ENCODE measurements at regions not wholly inside any gene's neighbourhood (a gene's known extent, or its start where the extent isn't known, plus 50 kb on each side); places are given as distances from the start of the nearest gene placed in this dataset.
A peak's percentile ranks its signal among the peaks of the same experiment; 100 is the strongest.

DNA sequence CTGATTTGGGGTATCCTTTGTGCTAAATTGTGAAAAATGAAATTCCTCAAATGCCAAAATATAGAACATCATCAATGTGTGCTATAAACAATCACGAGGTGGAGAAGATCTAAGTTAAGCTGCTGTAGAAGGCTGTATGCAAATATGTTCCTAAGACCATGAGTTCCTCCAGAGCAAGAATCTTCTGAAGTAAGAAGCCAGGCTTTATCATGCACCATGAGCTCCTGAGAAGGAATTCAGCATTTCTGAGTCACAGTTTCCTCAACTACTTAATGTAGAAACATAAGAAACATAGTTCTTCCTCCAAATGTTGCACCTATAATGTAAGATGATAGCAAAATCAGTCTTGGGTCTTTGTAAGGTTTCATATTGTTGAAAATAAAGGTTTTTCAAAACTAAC is 241.7 kb upstream of the MDFIC2 start:
- no peak for DNase-seq

DNA sequence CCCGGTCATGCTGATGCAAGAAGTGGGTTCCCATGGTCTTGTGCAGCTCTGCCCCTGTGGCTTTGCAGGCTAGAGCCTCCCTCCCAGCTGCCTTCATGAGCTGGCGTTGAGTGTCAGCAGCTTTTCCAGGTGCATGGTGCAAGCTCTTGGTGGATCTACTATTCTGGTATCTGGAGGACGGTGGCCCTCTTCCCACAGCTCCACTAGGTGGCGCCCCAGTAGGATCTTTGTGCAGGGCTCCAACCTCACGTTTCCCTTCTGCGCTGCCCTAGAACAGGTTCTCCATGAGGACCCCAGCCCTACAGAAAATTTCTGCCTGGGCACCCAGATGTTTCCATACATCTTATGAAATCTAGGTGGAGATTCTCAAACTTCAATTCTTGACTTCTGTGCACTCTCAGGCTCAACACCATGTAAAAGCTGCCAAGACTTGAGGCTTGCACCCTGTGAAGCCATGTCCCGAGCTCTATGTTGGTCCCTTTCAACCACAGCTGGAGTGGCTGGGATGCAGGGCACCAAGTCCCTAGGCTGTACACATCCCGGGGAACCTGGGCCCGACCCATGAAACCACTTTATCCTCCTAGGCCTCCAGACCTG is 238.4 kb upstream of the MDFIC2 start:
- peak; percentile 18 for DNase-seq

DNA sequence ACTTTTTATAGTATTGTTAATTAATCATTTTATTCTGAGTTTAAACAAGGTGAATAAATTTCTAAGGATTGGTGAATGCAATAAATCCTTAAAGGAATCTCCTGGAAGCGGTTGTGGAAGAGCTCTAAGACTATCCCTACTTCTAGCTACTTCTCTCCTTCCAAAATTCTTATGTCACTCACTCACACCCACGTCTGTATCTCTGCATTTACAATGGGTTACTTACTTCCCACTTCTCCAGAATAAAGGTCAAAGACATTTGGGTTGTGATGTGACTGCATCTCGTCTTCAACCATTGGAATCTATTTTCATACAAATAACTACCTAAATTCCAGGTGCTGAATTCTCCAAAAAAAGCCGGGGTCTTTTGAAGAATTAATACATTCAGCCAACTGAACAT is 234.2 kb upstream of the MDFIC2 start:
- no peak for DNase-seq

DNA sequence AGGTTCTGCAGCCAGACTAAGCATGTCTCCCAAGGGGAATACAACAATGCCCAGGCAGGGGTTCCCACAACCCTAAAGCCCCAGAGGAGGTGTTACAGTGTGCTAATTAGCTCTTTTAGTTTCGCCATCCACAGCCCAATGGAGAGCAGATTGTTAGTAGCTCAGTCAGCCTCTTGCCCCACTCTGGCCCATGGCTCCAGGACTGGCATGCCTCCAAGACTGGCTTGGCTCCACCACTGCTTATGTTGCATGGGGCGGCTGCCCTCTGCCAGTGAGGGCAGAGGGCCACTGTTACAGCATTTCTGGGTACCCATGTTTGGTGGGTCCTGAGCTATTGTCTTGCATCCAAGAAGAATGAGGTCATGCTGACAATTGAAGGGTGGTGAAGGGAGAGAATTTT is 231.1 kb upstream of the MDFIC2 start:
- DNase-seq: no peak

GRCh38 chr3:70539908-70540307 is 227.5 kb upstream of the MDFIC2 start:
- DNase-seq: no peak

GRCh38 chr3:70532806-70533205 is 220.4 kb upstream of the MDFIC2 start:
- no peak for DNase-seq

GRCh38 chr3:70531838-70532489 is 219.5 kb upstream of the MDFIC2 start:
- no peak for DNase-seq

- peak; percentile 24 for DNase-seq
Measured at GRCh38 chr3:70531063-70531657, 218.7 kb upstream of the MDFIC2 start.

GRCh38 chr3:70530626-70531025 is 218.2 kb upstream of the MDFIC2 start:
- DNase-seq: no peak

GRCh38 chr3:70527026-70527425 is 214.6 kb upstream of the MDFIC2 start:
- DNase-seq: no peak

GRCh38 chr3:70519913-70520659 is 207.6 kb upstream of the MDFIC2 start:
- no peak for DNase-seq

DNA sequence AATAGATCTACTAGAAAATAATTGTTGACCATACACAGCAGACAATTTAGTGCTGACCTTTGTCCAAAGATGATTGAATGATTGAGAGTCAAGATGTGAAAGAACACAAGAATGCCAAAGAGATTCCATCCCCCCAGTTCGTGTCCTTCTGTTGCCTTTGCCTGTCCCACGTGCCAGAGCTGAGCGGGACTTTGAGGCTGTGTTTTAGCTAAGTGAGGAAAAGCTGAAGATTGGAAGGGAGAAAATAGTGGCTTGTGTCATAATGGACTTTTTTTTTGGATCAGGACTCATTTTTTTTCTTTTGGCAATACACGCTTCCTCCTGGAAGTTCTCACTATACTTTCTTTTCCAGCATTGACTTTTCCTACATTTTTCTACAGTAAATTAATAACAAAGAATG is 206.6 kb upstream of the MDFIC2 start:
- no peak for DNase-seq

DNA sequence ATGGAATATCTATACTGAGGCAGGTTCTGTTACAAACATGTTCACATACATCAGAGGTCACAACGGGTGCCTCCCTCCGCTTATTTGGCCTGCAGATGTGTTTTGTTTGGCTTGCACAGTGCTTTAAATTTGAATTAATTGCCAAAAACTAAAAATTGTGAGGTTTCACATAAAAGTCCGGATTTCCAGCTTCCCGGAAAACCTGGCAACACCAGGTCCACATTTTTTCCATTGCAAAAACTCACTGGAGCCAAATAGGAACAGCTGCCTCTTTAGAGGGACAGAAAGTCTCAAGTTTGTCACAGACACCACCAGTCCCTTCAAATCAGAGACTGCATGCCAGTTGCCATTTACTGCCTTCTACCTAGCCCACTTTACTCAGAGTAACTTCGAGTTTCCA is 205.9 kb upstream of the MDFIC2 start:
- no peak for DNase-seq

DNA sequence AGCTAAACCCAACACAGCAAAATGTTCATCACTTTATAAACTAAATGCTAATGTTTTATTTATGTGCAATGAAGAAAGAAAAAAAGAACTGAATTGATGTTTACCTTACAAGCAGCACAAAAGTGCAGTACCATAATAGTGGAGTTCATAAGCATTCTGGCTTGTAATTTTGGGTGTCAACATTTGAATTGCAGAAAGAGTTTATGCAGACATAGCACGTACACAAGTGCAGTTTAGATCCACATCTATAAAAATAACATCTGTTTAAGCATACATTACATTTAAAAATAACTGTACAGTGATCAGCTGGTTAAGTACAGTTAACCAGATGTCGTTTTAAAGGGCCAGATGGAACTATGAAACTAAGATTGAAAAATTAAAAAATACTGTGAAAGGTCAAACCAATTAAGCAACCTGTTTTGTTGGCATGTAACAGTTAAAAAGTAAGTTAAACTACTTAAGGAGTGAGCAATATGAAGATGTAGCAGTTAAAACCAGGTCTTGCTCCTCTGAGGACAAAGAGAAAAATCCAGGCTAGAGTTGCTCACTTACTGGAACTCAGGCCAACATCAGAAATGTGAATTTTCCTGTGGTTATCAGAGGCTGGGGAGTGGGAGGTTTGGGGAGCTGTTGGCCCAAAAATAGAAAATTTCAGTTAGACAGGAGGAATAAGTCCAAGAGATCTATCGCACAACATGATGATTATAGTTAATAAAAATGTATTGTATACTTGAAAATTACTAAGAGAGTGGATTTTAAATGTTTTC is 204.9 kb upstream of the MDFIC2 start:
- no peak for DNase-seq

GRCh38 chr3:70516076-70516475 is 203.6 kb upstream of the MDFIC2 start:
- DNase-seq: peak; percentile 3

DNA sequence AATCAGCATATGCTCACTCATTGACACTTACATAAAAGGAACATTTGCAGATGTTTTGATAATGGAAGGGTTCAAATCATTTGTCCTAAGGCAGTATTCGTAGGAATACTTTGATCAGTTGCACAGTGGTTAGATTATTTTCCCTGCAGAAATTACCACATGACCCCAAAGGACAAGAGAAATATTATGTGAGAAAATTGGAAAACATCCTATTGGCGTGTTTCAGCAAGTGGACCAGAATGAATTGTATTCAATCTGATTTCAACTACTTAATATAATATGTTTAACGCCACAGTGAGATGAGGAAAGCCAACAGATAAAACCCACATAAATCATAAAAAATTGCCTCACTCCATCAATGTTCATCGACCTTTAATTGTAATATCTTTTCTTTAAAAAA is 195.0 kb upstream of the MDFIC2 start:
- no peak for DNase-seq

DNA sequence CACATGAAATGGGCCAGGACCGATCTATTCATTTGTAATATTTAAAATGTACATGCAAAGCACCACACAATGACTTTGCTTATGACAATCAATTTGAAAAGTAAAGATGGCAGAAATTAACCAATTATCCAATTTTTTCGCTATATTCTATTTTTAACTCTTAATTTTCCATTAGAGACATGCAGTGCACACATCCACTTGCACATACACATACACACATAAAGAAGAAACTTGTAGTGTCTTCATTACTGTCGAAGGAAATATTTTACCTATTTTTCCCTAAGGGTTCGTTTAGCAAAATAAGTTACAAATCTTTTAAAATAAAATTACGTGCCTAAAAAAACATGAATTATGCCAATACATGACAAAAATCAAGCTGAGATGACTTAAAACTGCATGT is 194.3 kb upstream of the MDFIC2 start:
- DNase-seq: no peak

DNA sequence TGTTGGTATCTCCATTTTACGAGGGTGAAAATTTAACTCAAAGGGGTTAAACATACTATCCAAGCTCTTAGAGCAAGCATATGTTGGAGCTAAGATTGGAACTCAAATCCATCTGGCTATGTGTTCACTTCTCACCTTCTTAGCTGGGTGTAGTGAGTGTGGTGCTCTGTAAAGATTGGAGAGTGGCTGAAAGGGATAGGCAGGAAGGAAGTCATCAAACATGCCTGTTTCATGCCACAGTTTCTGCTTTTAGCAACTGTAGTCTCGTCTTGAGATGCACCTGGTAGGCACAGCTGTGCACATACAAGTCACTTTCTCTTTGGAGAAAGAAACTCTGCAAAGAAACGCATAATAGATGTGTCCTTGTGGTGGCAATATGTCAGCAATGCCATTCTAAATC is 189.1 kb upstream of the MDFIC2 start:
- no peak for DNase-seq

DNA sequence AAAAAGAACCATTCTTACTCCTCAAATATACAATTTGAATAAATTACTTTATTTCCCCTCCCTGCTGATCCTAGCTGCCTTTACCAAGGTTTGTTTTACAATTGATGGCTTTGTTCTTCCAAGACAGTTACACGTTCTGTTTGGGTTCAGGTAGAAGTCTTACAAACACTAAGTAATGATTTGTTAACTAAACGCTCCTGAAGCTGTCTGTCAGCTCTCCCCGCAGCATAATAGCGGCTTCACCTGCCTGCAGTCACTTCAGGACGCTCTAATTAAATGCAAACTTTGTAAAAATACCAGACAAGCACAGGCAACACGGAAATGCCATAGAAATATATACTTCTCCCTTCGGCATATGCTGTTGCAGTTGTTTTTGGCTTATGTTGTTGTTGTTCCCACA is 176.4 kb upstream of the MDFIC2 start:
- no peak for DNase-seq

GRCh38 chr3:70488131-70488530 is 175.7 kb upstream of the MDFIC2 start:
- no peak for DNase-seq

GRCh38 chr3:70486414-70487017 is 174.1 kb upstream of the MDFIC2 start:
- DNase-seq: no peak

DNA sequence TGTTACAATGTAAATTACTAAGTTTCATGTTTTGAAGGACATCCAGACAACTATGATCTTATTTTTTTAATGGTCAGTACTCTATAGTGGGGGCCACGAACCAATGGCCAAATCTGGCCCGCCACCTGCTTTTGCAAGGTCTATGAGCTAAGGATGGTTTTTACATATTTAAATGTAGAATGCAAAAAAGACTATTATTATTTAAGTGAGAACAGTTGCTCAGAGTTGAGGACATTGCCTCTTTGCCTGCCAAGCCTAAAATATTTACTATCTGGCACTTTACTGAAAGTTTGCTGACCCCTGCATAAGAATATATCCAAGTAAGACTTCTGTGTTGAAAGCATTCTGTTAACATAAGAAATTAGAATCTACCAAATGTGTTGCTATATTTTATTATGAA is 163.7 kb upstream of the MDFIC2 start:
- DNase-seq: no peak
